Stimulated activated CD8-positive, alpha-beta memory T cell treated with anti-CD3 and anti-CD28 coated beads, Interleukin-15, amount 100 ng/mL, for 1 hour (primary cell): ENCODE measurements at regions not wholly inside any gene's neighbourhood (a gene's known extent, or its start where the extent isn't known, plus 50 kb on each side); places are given as distances from the start of the nearest gene placed in this dataset.

Experiments
- DNase-seq: peaks from one replicate; pipeline ENCODE4 v3.0.0-alpha.2; 2020; ENCODE audit warnings: low read depth

DNA sequence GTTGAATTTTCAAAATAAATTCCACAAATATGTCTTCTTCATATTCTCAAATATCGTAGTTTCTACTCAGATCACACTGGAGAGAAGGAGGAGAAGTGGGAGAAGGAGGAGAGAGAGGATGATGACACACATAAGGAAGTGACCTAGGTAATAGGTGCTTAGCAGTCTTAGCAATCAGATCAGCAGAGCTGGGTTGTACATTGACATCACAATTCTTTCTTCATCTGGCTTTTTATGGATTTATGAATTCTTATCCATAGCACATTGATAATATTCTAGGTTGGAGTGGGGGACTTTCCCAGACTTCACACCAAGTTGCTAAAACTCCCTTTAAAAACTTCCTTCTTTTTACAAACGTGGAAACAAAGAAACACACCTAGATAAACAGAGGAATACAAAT is 86.9 kb downstream of the FGF9 start:
- DNase-seq = no peak

DNA sequence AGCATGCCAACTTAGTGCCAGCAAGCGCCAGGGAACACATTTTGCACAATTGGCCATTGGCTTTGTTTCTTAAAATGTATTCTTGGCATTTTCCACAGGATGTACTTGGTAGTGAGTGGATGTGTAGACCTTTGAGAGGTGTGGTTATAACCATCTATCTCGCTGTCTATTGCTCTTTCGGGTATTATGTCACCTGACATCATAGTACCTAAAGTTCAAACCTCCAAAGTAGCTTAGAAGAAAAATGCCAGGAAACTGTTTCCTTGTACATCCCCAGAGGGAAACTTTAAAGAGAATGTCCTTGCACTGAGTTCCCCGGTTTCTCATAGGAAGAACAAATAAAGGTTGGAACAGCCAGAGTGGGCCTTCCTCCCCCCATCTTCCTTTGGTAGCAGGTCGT is 87.6 kb downstream of the FGF9 start:
- no peak for DNase-seq

DNA sequence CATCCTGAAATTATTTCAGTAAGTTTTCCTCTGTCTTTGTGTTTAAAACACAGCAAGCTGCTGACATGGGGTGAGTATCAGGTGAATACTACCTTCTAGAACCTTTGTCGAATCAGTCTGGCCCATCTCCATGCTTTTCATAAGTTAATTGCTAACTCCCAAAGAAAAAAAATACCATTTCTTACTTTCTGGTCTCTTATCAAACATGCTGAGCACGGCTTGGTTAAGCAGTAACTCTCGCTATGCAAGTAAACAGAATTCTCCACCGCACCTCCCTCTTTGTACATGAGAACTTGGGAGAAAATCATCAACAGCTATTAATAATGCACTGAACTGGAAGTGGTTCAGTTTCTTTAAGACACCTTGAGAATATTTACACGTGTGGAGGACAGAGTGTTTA is 88.6 kb downstream of the FGF9 start:
- DNase-seq = no peak

DNA sequence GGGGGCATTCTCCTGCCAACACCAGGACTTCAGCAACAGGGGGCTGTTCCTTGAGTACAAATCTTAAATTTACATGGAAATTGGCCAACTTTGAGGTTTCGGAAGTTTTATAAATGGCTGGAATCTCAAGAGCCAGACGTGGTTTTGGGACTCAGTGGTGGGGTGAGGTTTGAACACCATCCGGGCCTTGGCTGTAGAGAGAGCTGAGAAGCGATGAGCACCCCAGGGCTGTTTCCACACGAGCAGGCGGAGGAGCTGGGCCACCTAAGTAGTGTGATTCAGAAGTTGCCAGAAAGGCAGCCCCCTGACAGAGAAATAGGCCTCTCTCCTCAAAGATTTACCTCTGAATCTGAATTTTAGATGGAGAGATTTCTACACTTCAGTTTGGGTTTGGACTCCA is 89.0 kb downstream of the FGF9 start:
- no peak for DNase-seq

DNA sequence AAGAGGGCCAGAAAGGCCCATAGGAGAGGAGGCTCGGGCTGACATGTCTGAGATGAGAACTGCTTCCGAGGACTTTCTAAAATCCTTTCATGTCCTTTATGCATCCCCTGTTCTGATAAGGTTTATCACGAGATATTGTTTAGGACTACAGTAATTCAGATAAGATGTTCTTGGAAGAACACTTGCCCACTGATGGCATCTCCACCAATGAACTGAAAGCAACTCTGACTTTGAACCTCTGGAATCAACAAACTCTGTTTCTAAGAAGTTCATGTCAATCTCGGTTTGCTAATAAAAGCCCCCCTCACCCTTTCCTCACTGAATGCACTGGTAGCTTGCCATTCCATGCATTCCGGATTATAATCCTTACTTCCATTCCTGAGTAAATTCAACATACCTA is 90.9 kb downstream of the FGF9 start:
- no peak for DNase-seq

DNA sequence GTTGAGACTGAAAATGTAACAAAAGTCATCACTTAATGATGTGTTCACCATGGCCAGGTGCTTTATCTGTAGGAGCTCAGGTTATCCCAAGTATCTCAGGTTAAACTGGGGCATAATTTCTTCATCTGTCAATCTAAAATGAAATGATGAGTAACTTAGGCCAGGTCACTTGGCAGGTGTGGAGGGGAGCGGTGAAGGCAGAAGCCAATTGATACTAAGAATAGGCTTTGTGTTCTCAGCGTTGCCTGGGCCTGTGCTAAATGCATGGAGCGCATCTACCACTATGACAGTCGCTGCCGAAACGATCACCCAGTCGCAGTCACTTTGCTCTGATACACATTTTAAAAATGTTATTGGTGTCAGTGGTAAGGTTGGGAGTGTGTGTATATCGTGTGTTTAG is 91.6 kb downstream of the FGF9 start:
- DNase-seq = no peak

DNA sequence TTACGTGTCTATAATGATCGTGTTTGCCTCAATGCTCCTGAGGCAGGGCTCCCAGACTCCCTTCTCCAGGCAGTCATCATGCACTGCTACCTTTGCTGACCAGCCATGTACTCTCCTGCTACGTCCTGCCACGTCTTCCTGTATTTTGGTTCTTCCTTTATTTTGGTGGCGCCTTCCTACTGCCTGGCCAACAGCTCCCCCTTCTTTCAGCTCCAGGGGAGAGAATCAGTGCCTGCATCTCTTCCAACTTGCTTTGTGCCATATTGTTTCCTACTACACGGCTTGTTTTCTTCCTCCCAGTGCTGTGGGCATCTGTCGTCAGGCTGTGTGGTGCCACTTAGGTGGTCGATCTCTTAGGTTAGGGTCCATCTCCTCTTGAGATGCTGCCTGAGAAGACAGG is 96.2 kb downstream of the FGF9 start:
- no peak for DNase-seq

DNA sequence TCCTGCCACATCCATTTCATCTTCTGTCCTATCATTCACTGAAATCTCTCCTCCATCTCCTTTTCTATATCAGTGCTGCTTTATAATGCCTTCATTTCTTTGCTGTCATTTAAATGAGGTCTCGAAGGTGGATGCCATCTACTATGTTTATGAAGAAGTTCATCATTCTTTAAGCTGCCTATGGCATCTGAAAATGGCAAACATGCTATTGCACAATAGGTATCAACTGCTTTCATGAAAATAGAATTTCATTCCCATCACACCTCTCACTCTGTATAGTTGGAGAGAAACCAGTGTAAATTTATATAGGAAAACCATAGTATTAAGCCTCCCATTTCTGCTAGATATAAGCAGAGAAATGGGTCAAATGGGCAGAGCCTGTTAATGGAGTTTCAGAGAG is 100.2 kb downstream of the FGF9 start:
- DNase-seq = no peak

DNA sequence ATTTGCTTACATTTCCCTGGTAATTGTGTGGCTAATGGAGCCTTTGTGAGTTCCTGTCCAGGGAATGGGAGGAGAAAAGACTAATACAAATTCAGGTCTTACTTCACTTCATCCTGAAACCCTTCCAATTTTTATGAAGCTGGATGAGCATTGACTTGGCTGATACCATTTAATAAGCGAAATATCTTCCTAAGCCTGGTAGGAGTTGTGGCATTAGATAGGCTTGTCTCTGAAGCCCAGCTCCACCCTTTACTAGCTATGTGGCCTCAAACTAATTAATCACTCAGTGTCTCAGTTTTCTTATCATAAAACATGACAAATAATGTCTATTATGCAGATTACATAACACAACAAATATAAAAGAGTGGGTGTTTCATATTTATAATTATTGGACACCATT is 106.3 kb downstream of the FGF9 start:
- DNase-seq = no peak

DNA sequence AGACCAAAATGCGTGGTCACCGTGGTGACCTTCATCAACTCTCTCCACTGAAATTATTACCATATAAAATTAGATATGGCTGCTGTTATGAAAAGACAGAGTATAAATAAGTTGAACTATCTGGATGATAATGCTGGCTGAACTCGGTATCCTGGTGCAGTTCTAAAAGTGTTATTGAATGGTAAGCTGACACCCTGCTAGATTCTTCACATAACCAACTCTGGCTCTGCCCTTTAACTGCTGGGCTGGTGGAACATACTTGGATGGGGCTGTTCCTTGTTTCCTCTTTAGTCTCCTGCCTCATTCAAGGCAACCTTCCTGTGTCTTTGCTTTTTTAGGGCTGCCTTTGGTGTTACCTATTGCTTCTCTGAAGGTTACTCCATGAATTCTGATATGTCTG is 106.9 kb downstream of the FGF9 start:
- no peak for DNase-seq

DNA sequence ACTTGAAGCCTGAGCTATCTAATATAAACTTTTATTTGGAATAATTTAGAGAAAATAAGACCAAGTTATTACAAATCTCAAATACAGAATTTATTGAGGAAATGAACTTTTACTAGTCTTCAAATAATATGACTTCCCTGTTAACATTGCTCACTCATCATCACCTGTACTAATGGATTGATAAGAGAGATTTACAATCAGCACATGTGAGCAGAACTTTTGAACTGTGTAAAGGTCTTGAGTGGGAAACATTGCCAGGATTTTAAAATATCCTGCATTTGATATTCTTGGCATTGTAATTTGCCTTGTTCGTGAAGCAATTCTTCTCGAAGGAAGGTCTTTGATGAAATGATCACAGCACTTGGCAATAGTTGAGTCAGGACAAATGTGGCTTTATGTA is 111.9 kb downstream of the FGF9 start:
- DNase-seq = no peak

DNA sequence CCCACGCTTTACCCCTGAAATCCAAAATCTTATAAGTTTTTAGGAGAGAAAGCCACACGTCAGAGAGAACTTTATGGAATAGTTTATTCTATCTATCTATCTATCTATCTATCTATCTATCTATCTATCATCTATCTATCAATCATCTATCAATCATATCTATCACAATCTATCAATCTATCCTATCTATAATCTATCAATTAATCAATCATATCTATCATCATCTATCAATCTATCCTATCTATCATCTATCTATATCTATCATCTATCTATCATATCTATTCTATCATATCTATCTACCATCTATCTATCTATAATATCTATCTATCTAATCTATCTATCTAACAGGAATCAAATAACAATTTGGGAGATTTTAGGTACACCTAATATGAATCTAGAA is 115.1 kb downstream of the FGF9 start:
- DNase-seq = no peak

DNA sequence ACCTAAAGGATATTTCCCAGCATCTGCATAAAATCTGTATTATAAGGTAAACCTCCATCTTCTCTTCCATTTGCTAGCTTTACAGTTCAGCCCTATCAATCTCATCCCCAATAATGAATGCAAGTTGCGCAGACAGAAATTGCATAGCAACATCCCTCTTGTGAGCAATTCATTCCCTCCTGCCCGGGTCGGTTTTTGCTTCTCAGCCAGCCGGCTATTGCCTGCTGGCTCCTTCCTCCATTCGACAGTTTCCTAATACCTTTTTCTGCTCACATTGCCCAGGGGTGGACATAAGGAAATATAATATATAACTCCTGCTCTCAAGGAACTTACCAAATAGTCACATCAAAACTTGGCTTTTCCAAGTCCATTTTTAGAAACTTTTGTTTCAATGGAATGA is 125.2 kb downstream of the FGF9 start:
- DNase-seq = no peak

DNA sequence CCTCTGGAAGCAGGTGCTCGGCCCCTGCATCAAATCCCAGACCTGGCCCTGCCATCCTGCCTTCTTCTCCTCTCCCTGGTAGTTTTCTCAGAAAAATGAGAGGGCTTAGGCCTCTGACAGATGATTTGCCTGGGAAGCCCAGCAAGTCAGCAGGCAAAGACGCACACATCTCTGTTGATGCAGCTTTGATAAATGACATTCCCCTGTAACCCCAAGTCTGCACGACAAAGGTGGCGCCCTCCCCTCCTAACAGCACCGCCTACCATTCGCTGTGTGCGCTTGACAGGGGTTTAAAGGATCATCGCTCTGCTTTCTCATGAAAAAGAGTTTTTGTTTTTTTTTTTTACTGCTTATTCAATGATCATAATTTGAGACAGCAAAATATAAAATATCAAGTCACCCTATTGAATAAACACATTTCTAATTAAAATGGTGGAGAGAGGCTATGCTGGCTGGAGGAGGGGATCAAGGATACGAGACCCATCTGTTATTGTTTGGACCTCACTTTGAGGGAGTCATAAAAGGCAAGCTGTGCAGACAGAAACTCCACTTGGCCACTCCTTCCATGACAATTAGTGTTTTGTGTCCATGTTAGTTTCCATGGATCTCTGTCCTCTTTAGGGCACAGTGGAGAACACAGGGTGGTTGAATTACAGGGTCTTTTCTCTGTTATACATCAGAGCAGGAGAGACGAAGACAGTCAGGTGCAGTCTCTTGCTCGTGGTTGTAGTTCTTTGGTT is 126.1 kb downstream of the FGF9 start:
- no peak for DNase-seq

DNA sequence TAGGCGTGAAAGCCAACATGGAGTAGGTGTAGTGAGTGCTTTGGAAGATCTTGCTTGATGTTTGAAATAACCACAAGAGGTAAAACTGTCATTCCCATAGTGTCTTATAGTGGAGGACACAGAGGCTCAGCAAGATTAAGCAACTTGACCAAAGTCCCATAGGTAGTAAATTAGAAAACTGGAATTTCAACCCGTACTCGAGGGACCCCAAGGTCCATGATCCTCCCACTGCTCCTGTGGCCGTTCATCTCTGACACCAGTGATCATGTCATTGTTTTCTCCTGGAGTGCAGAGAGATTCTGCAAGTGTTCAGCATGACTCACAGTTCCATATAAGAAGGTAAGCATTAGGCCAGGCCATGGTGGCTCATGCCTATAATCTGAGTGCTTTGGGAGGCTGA is 126.9 kb downstream of the FGF9 start:
- no peak for DNase-seq

DNA sequence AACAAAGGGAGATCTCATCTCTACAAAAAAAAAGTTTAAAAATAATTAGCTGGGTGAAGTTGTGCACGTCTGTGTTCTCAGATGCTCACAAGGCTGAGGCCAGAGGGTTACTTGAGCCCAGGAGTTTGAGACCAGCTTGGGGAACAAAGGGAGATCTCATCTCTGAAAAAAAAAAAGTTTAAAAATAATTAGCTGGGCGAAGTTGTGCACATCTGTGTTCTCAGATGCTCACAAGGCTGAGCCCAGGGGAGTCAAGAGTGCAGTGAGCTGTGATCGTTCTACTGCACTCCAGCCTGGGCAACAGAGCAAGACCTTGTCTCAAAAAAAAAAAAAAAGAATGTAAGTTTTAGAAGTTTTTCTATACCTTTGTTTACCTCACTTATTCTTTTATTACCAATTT is 127.3 kb downstream of the FGF9 start:
- DNase-seq = no peak

DNA sequence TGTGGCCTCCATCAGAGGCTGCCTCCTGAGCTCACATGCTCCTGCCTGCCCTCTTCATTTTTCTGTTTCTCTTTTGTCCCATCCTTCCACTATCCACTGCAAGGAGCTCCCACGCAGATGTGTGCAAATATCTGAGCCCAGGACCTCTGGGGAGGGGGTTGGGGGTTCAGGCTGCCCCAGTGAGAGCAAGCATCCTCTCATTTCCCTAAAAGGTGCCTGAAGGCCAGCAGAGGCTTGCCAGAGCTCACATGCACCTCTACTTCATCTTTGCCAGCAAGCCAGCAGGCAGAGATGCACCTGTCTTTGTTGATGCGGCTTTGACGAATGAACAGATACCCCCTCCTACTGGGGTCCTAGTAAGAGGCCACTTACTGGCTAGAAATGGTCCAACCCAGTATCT is 128.8 kb downstream of the FGF9 start:
- no peak for DNase-seq

DNA sequence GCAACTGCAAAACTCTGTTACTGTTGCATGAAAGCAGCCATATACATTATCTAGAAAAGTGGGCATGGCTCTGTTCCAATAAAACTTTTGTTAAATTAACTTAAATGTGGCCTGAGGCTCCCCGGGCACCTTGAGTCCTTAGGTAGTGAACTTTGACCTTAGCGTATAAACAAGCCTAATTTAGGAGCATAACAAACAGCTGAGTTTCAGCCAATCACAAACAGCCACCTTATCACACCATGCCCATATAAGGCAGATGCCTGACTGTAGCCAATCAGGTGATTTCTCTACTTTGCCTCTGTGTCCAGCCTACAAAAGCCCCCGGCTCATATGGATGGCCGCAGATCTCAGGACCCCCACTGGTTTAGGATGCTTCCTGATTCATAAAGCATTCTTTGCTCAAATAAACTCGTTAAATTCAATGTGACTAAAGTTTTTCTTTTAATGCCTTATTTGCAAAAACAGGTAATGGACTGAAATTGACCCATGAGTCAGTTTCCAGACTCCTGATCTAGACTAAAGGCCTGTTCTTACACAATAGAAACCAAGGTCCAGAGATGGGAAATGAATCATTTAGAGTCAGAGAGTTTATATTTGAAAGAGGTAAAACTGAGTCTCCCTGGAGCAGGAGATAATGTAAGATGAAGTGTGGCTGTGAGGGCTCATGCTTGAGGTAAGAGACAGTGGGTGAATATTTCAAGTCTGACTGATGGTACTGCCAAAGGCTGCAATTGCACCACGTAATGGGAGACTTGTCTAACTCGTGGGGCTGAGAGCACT is 130.2 kb downstream of the FGF9 start:
- no peak for DNase-seq

DNA sequence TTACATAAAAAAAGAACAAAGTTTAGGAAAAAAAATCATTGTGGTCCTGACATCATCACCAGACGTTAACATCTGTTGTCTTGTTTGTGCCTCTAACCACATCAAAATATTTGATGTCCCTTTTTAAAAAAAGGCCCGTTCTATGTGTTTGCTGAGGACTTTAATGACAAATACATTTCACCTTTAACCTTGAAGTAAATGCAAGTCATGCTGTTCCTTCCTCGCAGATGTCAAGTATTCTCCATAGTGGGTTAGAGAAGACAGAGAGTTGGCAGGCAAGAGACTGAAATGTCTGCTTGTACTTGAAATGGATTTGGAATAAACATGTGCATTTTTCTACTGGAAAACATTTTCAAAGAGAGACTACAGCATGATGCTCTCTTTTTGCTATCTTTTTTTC is 134.9 kb downstream of the FGF9 start:
- no peak for DNase-seq

DNA sequence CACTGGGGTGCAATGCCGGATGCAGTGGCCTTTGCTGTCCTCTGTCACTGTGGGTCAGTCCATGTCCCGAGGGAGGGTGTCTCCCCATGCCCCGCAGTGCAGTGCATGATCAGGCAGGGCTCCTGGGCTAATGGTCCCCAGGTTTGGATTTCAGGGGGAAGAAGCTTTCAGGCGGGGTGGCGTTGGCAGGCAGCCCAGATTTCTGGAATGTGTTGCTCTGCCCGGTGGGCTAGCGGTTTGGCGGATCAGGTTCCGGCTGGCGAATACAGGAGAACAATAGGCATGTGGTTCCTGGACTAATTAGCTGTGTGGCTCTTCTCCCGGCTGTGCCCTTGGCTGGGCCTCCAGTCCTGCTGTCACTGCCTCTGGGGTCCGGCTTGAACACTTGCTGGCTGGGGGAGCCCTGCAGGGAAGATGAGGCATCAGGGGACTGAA is 141.3 kb downstream of the FGF9 start:
- DNase-seq = no peak

DNA sequence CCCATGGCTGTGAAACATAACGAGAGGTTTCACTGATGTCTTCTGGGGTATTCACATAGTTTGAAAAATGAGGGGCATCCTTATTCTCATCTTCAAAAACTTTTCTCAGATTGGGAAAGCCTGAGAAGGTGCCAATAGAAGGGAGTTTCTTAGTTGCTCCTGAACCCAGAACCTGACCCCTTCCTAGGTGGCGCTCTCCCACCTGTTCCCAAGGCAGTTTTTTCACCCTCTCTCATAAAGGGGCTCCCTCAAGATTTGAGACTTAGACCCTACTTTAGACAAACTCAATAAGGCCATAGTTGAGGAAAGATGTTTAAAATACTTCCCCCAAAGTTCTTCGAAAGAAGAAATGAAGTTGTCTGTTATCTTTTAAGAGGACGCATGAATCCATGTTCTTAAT is 142.2 kb downstream of the FGF9 start:
- DNase-seq = no peak

DNA sequence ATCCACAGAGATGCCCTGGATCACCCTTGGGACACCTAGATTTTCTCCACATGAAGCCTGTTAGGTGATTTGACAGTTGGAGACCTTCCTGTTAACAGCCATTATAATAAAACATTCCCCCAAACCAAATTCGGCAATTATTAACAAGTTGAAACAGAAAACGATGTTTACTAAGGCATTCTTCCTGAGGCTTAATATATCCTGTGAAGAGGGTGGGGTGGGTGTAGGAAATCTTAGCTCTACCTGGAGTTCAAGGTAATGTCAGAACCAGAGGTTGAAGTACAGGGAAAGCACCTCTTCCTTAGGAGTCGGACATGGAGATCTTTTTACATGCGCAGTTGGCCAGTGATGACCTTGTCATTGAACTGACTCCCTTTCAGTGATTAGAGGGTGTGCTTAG is 143.0 kb downstream of the FGF9 start:
- DNase-seq = no peak

DNA sequence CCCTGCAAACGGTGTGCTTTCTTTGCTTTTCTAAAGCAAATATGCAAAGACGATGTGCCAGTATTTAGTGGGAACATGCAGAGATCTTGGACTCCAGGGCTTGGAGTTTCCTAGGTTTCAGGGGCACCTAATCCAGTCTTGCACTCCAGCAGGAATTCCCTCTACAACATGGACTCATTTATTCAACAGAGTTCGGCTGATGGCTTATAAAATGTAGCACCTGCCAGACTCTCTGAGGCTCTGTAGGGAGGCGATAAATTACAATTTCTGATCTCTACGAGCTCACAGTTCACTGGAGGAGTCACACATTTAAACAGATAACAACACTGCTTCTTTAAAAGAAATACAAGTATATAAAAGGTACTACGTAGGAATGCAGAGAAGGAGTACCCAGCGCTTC is 143.7 kb downstream of the FGF9 start:
- no peak for DNase-seq

DNA sequence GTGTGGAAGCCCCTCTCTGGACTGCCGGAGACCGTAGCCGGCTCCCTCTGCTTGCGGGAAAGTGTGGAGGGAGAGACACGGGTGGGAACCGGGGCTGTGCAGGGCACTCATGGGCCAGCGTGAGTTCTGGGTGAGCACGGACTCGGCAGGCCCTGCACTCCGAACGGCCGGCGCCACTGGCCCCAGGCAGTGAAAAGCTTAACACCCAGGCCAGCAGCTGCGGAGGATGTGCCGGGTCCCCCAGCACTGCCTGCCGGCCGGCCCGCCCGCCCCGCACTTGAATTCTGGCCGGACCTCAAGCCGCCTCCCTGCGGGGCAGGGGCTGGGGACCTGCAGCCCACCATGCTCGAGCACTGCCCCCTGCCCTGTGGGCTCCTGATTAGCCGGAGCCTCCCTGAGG is 147.0 kb downstream of the FGF9 start:
- no peak for DNase-seq
